GM21619 (cell line): ENCODE measurements at regions not wholly inside any gene's neighbourhood (a gene's known extent, or its start where the extent isn't known, plus 50 kb on each side); places are given as distances from the start of the nearest gene placed in this dataset.

Experiments
- ATAC-seq: cut with Tn5 transposase; IDR thresholded peaks from one replicate; pipeline ENCODE4 v1.9.1; 2021; ENCODE audit not compliant: unreplicated experiment

DNA sequence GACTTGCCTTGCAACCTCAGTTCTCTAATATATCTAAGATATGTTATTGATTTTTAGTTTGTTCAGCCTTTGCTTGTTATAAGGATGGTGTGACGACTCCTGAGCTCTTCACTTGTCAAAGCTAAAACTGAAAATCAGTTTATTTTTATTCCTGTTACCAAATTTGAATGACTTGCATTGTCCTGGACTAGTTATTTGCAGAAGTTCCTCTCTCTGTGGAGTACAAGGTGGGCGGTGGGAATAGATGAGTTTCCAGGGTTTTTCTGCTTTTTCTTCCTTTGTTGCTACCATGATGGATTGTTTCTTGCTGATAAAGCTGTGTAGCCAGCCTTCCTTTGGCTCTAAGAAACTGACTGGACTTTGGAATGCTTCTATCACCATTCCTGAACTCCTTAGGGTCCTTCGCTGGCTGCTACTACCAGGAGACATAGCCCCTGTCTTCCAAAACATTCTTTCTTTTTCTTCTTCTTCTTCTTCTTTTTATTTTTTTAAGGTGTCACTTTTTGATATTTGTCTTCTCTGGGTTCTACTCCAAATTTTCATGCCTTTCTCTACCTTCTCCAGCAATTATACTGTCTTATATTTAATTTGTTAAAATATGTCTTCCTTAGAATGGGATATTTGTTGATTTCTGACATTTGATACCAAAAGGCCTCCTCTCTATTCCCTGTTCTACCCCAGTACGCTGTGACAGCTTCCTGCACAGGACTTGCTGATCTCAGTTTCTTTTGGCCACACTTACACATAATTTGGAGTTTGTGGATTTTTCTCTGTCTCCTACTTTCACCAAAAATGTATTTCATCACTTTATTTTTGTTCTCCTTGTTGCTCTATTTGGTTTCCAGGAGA is 145.1 kb upstream of the THRB start:
- ATAC-seq = no peak

- no peak for ATAC-seq
Observed at GRCh38 chr3:24640330-24640877, 145.8 kb upstream of the THRB start.

DNA sequence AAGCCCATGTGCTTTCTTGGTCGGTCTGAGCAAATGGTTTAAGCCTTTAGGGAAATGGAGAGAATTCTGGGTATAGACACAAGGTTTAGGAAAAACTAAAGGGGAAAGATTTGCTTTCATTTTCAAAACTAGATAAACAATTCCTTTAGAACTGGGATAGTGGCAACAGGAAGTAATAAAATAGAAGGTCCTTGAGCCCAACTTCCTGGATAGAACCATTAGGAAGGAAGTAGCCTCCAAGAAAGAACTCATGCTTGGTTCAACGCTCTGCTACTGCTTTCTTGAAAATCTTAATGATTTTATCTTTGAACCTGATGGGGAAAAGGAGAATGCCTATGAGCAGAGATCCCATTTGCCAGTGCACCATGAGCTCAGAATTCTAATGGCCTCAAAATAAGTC is 147.0 kb upstream of the THRB start:
- ATAC-seq = no peak

DNA sequence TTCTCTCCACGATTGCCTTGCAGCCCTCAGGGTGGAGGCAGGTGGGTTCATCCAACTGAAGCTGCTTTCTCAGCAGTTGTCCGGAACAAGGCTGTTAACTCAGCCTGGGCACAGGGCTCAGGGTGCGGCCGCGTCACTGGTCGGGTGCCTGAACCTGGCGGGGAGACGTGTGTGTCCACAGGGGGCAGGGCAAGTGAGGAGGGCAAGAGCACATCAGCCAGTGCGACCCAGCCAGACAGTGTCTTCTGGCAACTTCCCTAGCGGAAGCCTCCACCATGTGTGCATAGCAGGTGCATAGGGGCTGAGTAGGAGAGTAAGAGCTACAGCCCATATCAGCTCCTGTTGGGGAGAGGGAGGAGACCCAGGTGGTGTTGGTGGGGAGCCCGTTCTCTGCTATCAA is 150.4 kb upstream of the THRB start:
- ATAC-seq = no peak

- no peak for ATAC-seq
Observed at GRCh38 chr3:24646790-24647189, 152.1 kb upstream of the THRB start.

DNA sequence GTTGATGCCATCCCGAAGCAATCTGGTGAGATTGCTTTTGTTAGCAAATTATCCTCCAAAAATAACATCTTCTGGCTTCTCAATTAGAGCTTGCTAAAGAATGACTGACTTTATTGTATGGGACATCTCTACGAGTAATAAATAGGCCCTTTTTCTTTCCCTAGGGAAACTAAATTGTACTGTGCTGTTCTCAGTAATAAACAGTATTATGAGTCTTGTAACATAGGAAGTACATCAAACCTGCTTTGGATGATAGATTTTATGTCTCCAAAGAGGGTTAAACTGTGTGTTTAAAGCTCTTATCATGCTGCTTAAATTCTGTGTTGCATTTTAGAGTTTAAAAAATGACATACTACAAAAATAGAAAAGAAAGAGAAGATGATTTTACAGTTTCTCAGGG is 153.4 kb upstream of the THRB start:
- no peak for ATAC-seq

- no peak for ATAC-seq
Observed at GRCh38 chr3:24650839-24651238, 156.2 kb upstream of the THRB start.

GRCh38 chr3:24657870-24658510 is 163.3 kb upstream of the THRB start:
- no peak for ATAC-seq

- ATAC-seq = no peak
Observed at GRCh38 chr3:24661175-24661584, 166.5 kb upstream of the THRB start.

- no peak for ATAC-seq
Observed at GRCh38 chr3:24662449-24663345, 168.0 kb upstream of the THRB start.

DNA sequence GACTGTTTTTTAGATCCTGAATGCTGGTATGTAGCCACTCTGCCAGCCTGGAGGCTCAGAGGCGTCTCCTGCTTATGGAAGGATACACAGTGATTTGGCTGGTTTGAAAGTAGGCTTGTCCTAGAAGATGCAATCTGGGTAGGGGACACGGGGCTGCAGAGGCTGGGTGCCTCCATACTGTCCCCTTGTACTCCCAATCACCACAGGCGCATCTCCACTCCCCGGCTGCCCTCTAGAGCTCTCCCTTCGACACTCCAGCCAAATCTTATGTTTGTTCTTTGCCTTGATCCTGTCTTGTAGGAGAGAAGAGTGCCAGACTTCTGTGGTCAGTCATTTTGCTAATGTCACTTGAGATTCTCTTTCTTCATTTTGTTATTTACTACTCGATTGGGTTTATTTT is 168.8 kb upstream of the THRB start:
- ATAC-seq = no peak

DNA sequence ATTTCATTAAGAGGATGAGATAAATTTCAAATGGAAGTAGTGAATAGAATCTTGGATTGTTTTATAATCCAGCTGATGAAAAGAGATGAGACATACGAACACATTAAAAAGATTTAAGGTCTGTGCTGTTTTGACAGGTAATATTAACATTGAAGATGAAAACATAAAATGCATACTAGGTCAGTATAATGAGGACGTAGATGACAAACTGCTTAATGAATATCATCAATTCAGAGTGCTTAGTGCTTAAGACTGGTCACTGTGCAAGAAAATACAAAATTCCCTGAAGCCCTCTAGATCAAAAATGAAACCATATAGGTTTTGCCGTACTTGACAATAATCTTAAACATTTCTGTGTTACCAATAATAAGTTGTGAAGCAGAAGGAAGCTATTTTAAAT is 173.4 kb upstream of the THRB start:
- no peak for ATAC-seq

- no peak for ATAC-seq
Observed at GRCh38 chr3:24670871-24671270, 176.2 kb upstream of the THRB start.

GRCh38 chr3:24673596-24673995 is 178.9 kb upstream of the THRB start:
- no peak for ATAC-seq

- ATAC-seq = no peak
Observed at GRCh38 chr3:24674261-24674660, 179.6 kb upstream of the THRB start.

DNA sequence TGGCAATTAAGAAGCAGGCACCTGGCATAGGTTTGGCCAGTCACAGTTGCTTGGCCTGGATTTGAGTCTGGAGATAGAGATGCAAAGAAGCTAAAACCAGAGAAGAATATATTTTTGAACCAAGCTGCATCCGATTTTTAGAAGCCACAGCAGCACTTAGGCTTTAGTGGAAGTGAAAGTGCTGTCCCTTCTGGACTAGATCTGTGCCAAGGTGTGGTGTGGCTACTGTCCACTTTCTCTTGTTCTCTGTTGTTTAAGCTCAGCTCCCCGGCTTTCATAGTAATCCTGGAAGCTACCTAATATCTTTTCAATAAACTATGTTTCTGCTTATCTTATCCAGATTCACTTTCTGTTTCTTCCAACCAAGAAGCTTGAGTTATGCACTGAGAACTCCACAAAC is 183.4 kb upstream of the THRB start:
- ATAC-seq = peak; percentile 20

- ATAC-seq = peak; percentile 56
Observed at GRCh38 chr3:24678421-24678865, 183.8 kb upstream of the THRB start.

GRCh38 chr3:24679429-24679828 is 184.8 kb upstream of the THRB start:
- ATAC-seq = no peak

DNA sequence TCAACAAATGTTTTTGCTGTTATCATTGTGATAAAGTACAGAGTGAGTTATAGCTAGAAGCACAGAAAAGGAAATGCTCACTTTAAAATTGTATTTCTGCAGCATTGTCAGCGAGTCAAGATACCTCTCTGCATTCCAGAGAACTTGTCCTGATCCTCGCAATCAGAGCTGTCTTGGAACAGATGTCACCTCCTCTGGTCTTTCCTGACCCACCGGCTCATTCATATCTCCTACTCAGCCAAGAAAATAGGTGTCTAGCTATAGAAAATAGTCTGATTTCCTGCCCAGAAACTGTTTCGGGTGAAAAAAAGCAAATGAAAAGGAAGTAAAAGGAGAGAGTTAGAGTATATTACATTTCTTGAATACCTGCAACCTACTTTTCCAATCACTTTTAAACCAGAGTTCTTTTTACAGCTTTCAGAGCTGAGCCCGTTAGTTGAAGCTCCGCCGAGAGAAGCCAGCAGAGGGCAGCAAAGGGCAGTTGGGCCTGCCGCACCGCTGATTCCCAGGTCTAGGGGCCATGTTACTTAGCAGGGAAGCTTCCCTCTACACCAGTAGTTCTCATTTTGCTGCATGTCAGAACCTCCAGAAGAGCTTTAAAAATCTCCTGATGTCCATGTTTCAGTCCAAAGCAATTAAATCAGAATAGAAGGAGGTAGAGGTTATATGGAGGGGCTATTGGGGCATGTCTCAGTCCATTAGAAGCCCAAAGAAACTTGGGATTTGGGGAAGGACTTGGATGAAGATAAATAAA is 185.7 kb upstream of the THRB start:
- ATAC-seq = peak; percentile 72

GRCh38 chr3:24682141-24682547 is 187.5 kb upstream of the THRB start:
- no peak for ATAC-seq
